ENCODE measurements at regions not wholly inside any gene's neighbourhood (a gene's known extent, or its start where the extent isn't known, plus 50 kb on each side); places are given as distances from the start of the nearest gene placed in this dataset.

DNA sequence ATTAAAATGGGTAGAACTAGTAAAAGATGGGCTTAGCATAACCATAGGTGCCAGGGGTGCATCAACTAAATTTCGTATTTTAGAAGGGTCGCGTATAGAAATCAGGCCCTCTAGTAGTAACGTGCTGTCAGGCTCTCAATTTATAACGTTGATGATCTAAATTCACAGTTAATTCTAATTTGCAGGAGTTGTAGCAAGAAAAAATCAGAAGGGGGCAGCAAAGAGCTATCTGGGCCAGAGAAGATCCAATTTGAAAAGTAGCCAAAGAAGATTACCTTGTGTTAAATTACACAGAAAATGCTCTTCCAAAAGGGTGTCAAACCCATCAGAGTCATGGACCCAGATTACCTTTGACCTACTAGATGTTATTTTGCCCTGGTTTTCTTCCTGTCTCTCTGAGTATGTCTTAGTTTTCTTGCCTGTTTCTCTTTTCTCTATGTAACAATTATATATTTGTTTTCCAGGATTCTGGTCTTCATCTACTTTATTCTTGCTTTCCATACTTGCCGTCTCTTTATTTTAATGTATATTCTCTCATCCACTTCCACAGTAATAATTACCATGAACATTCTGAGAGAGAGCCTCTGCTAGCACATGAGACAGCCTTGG is 1030.9 kb downstream of the AMY1C start:
- no peak for TF ChIP-seq POLR2A (IDR thresholded peaks at IDR 0.05)
- TF ChIP-seq, protein P1, sequence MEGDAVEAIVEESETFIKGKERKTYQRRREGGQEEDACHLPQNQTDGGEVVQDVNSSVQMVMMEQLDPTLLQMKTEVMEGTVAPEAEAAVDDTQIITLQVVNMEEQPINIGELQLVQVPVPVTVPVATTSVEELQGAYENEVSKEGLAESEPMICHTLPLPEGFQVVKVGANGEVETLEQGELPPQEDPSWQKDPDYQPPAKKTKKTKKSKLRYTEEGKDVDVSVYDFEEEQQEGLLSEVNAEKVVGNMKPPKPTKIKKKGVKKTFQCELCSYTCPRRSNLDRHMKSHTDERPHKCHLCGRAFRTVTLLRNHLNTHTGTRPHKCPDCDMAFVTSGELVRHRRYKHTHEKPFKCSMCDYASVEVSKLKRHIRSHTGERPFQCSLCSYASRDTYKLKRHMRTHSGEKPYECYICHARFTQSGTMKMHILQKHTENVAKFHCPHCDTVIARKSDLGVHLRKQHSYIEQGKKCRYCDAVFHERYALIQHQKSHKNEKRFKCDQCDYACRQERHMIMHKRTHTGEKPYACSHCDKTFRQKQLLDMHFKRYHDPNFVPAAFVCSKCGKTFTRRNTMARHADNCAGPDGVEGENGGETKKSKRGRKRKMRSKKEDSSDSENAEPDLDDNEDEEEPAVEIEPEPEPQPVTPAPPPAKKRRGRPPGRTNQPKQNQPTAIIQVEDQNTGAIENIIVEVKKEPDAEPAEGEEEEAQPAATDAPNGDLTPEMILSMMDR (IDR thresholded peaks at IDR 0.05): peak; percentile 50 to 89 (median 83)

Data from testis (tissue), 2 donors.